GM12878 (cell line): ENCODE measurements at regions not wholly inside any gene's neighbourhood (a gene's known extent, or its start where the extent isn't known, plus 50 kb on each side); places are given as distances from the start of the nearest gene placed in this dataset.

ENCODE experiments used
- ATAC-seq: fragments of 200-7000 bp; cut with Tn5 transposase; 3 replicates; pipeline ENCODE4 v1.9.1; 2020; ENCODE audit warnings: mild to moderate bottlenecking, moderate library complexity
- BruUV-seq: library from RNA; stranded (reverse); fragments of 400-500 nt; replicated peaks from 2 replicates; lab custom pipeline; 2021; lab: Mats Ljungman, UMichigan
- CTCF ChIA-PET: fragments of 300-600 bp; sonication (Branson Sonifier 250); formaldehyde crosslinking; extraction: SDS; loops from one replicate; lab custom pipeline; 2021; ENCODE audit warnings: inconsistent platforms; lab: Yijun Ruan, JAX
- POLR2A ChIA-PET: fragments of 350-600 bp; formaldehyde crosslinking; extraction: SDS; loops from one replicate; lab custom pipeline; 2021; ENCODE audit warnings: inconsistent platforms; lab: Charles Lee
- RAD21 ChIA-PET: fragments of 300-600 bp; sonication (Branson Sonifier 250); formaldehyde crosslinking; loops from one replicate; lab custom pipeline; 2023; ENCODE audit warnings: antibody characterized with exemption; ENCODE audit not compliant: unreplicated experiment; lab: Charles Lee
- SMC1A ChIA-PET: fragments of 300-600 bp; sonication (Branson Sonifier 250); formaldehyde crosslinking; loops from one replicate; lab custom pipeline; 2023; ENCODE audit not compliant: unreplicated experiment, uncharacterized antibody; lab: Charles Lee
- DNase-seq: peaks from one replicate; pipeline ENCODE4 v3.0.0-alpha.2; 2011; ENCODE audit warnings: low read depth, low spot score
- FAIRE-seq: peaks from 3 replicates; lab custom pipeline; 2011; peaks lifted over from hg19 to GRCh38; lab: Jason Lieb, UNC
- H2AFZ ChIP-seq: 2 replicates; pipeline ENCODE4 v1.6.0; 2011; ENCODE audit warnings: low read depth, low read length, control low read depth; ENCODE audit not compliant: control insufficient read depth
- H3K27ac ChIP-seq: 2 replicates; pipeline ENCODE4 v1.5.1; 2011; ENCODE audit warnings: control low read depth; ENCODE audit not compliant: control insufficient read depth, insufficient read depth
- H3K27me3 ChIP-seq, 2 experiments: replicated peaks in 1 of 2; 2 replicates each; pipeline versions ENCODE4 v1.6.0 to v1.6.1; 2011; ENCODE audit warnings: low read length in 1 of 2; ENCODE audit not compliant: control insufficient read depth in 2 of 2, insufficient read depth in 2 of 2
- H3K36me3 ChIP-seq, 2 experiments: 2 replicates each; pipeline ENCODE4 v1.5.1; 2011; ENCODE audit warnings: low read length in 1 of 2; ENCODE audit not compliant: control insufficient read depth in 2 of 2, insufficient read depth in 2 of 2
- H3K4me1 ChIP-seq: 2 replicates; pipeline ENCODE4 v1.6.1; 2011; ENCODE audit warnings: mild to moderate bottlenecking, low read length, moderate library complexity, mixed read lengths; ENCODE audit not compliant: control insufficient read depth, insufficient read depth
- H3K4me2 ChIP-seq: 2 replicates; pipeline ENCODE4 v1.6.0; 2011; ENCODE audit warnings: control low read depth; ENCODE audit not compliant: control insufficient read depth, insufficient read depth
- H3K4me3 ChIP-seq: fragments of 200-600 bp; sonication (generic); 2 replicates; pipeline ENCODE4 v1.5.1; 2016
- H3K79me2 ChIP-seq: 2 replicates; pipeline ENCODE4 v1.6.0; 2011; ENCODE audit warnings: low read length; ENCODE audit not compliant: control insufficient read depth, insufficient read depth
- H3K9ac ChIP-seq: 2 replicates; pipeline ENCODE4 v1.8.0; 2011; ENCODE audit warnings: low read length, control low read depth, mixed read lengths; ENCODE audit not compliant: control insufficient read depth, insufficient read depth
- H3K9me3 ChIP-seq: replicated peaks from 3 replicates; pipeline ENCODE4 v1.5.1; 2011; ENCODE audit warnings: mild to moderate bottlenecking, low read length; ENCODE audit not compliant: control insufficient read depth, insufficient read depth
- H4K20me1 ChIP-seq: 2 replicates; pipeline ENCODE4 v1.6.0; 2011; ENCODE audit not compliant: control insufficient read depth, insufficient read depth
- ATF3 ChIP-seq: IDR thresholded peaks from 2 replicates; pipeline ENCODE4 v1.6.1; 2011; ENCODE audit warnings: low read depth, mild to moderate bottlenecking, low read length, moderate library complexity, borderline replicate concordance; ENCODE audit errors: extremely low read depth
- ATF7 ChIP-seq: fragments of 450-650 bp; IDR thresholded peaks from 2 replicates; pipeline ENCODE4 v1.6.1; 2016; ENCODE audit warnings: low read depth, mild to moderate bottlenecking
- BMI1 ChIP-seq: fragments of 450-650 bp; IDR thresholded peaks from 2 replicates; pipeline ENCODE4 v1.6.1; 2016; ENCODE audit warnings: mild to moderate bottlenecking, moderate library complexity, borderline replicate concordance
- EP300 ChIP-seq, 2 experiments: fragments of 150-350 bp in 1 of 2; IDR thresholded peaks; 2 replicates each; pipeline ENCODE4 v1.6.1; 2011 to 2012; ENCODE audit warnings: low read depth in 2 of 2, low read length in 2 of 2, borderline replicate concordance in 1 of 2, improper control_type of control experiment in 1 of 2, inconsistent platforms in 1 of 2; ENCODE audit not compliant: control insufficient read depth in 1 of 2
- HDAC6 ChIP-seq: fragments of 200-600 bp; sonication (generic); IDR thresholded peaks from one replicate; pipeline ENCODE4 v1.8.0; 2017; ENCODE audit warnings: antibody characterized with exemption; ENCODE audit not compliant: unreplicated experiment
- JUND ChIP-seq: IDR thresholded peaks from 2 replicates; pipeline ENCODE4 v1.6.1; 2012; ENCODE audit warnings: low read depth, mild to moderate bottlenecking, low read length, improper control_type of control experiment, moderate library complexity
- KAT2A ChIP-seq: conservative IDR thresholded peaks from 2 replicates; pipeline ENCODE4 v1.6.1; 2011; ENCODE audit warnings: low read depth, low read length; ENCODE audit not compliant: control insufficient read depth
- MTA2 ChIP-seq: fragments of 450-650 bp; IDR thresholded peaks from 2 replicates; pipeline ENCODE4 v1.6.1; 2016; ENCODE audit warnings: low read depth, mild to moderate bottlenecking, moderate library complexity
- MYB ChIP-seq: fragments of 150-350 bp; IDR thresholded peaks from 2 replicates; pipeline ENCODE4 v1.6.1; 2014; ENCODE audit warnings: mild to moderate bottlenecking, low read depth, low read length, borderline replicate concordance
- NFYB ChIP-seq: IDR thresholded peaks from 2 replicates; pipeline ENCODE4 v1.6.1; 2011; ENCODE audit warnings: low read depth, mild to moderate bottlenecking, low read length, improper control_type of control experiment, moderate library complexity; ENCODE audit not compliant: insufficient read depth
- NR2C1 ChIP-seq: fragments of 450-650 bp; IDR thresholded peaks from 2 replicates; pipeline ENCODE4 v1.6.1; 2017; ENCODE audit warnings: antibody characterized with exemption, mild to moderate bottlenecking, moderate library complexity
- NR2C2 ChIP-seq: IDR thresholded peaks from 2 replicates; pipeline ENCODE4 v1.6.1; 2011; ENCODE audit warnings: borderline replicate concordance, low read depth; ENCODE audit not compliant: control insufficient read depth, insufficient read length
- NRF1 ChIP-seq: conservative IDR thresholded peaks from 2 replicates; pipeline ENCODE4 v1.6.1; 2011; ENCODE audit warnings: mild to moderate bottlenecking, low read depth, low read length, improper control_type of control experiment
- POU2F2 ChIP-seq: IDR thresholded peaks from 3 replicates; pipeline ENCODE4 v1.6.1; 2011; ENCODE audit warnings: low read depth, mild to moderate bottlenecking, low read length, borderline replicate concordance
- RELB ChIP-seq: fragments of 450-650 bp; IDR thresholded peaks from 2 replicates; pipeline ENCODE4 v1.6.1; 2017; ENCODE audit warnings: low read depth, mild to moderate bottlenecking, moderate library complexity
- SREBF1 ChIP-seq: IDR thresholded peaks from 2 replicates; pipeline ENCODE4 v1.6.1; 2012; ENCODE audit warnings: mild to moderate bottlenecking, low read length
- USF1 ChIP-seq: IDR thresholded peaks from 2 replicates; pipeline ENCODE4 v1.6.1; 2011; ENCODE audit warnings: borderline replicate concordance, low read depth, mild to moderate bottlenecking, moderate library complexity, mixed read lengths, low read length; ENCODE audit not compliant: insufficient read depth; ENCODE audit errors: extremely low read length
- WGBS: methylation state at CpG from one replicate; pipeline ENCODE4 v1.1.6; 2016; ENCODE audit warnings: low lambda C conversion rate; ENCODE audit not compliant: insufficient replicate concordance, insufficient coverage; ENCODE audit errors: missing lambda C conversion rate; 5-methylcytosine and 5-hydroxymethylcytosine counted together
- in situ Hi-C: fragments of 300-500 bp; cut with MboI; formaldehyde crosslinking; loops from 9 replicates; pipeline ENCODE4 v1.14.3; 2018; ENCODE audit warnings: mixed read lengths
- intact Hi-C: fragments of 100-400 bp; cut with micrococcal nuclease; formaldehyde crosslinking; loops from one replicate; pipeline ENCODE4 v1.14.2; 2022; ENCODE audit not compliant: unreplicated experiment

- DNase-seq: no peak
- in situ Hi-C loops: no loop called here
- Histone ChIP-seq H3K4me3 (no peak overlapping the region), H2AFZ (no peak overlapping the region), H3K9ac (no peak overlapping the region), H4K20me1 (no peaks in the 10 kb centered on the region), H3K27me3 (no peaks in the 10 kb centered on the region), H3K27ac (no peak overlapping the region), H3K4me1 (no peaks in the 10 kb centered on the region), H3K79me2 (no peaks in the 10 kb centered on the region), H3K36me3 (no peaks in the 10 kb centered on the region)
- intact Hi-C loops: no loop called here
- WGBS: 3% methylated on average over 2 of the region's 2 CpGs
- ChIA-PET CTCF (no interaction called here), POLR2A (interaction anchor here (0.6 kb wide), 1 partner anchor 45 kb away, joined by 3 read pairs; no protein-coding TSS in a partner anchor), RAD21 (interaction anchor here (0.8 kb wide), 1 partner anchor 33 kb away, joined by 6 read pairs; no protein-coding TSS in a partner anchor), SMC1A (no interaction called here)
- no peak for FAIRE-seq
- no TSS peak for BruUV-seq
- ATAC-seq: no peak
- TF ChIP-seq ATF7 (no peak), NR2C2 (no peak), MYB (no peak), SREBF1 (no peak), NR2C1 (no peak), KAT2A (no peak), USF1 (no peak), NRF1 (no peak), JUND (no peak), MTA2 (no peak), ATF3 (no peak), EP300 (IDR thresholded peaks at IDR 0.05; ENCODE audit: borderline replicate concordance in 1 of 2, control insufficient read depth in 1 of 2, low read depth in 2 of 2, low read length in 2 of 2) (no peak), BMI1 (no peak), RELB (no peak), HDAC6 (no peak), POU2F2 (no peak), NFYB (no peak)
- TF ChIP-seq, all 136 proteins: peak for 0
- no peaks in the 10 kb centered on the region for H3K9me3 ChIP-seq
- H3K4me2 ChIP-seq: no peak overlapping the region
Measured at GRCh38 chr2:198479065-198479464, 674.7 kb downstream of the PLCL1 start.
